Right lobe of liver (tissue), 4 donors: ENCODE measurements at regions not wholly inside any gene's neighbourhood (a gene's known extent, or its start where the extent isn't known, plus 50 kb on each side); places are given as distances from the start of the nearest gene placed in this dataset.

Source experiments
- POLR2A ChIP-seq: fragments of 450-650 bp; IDR thresholded peaks from one replicate; pipeline ENCODE4 v1.6.1; 2017; ENCODE audit warnings: antibody characterized with exemption, mild to moderate bottlenecking
- TF ChIP-seq, protein P1 (sequence below), 4 donors: fragments of 200-600 bp in 3 of 4; fragments of 450-650 bp in 1 of 4; IDR thresholded peaks; one replicate each; pipeline versions ENCODE4 v1.5.1 to v1.8.0; 2016 to 2022; ENCODE audit warnings: antibody characterized with exemption in 4 of 4, mild to moderate bottlenecking in 2 of 4
- donor health status: DM: no; HTN: no; CAD: no.
- donor health status: DM: no; HTN: no; CAD: no.
- donor health status: DM: no; HTN: yes; CAD: no.

DNA sequence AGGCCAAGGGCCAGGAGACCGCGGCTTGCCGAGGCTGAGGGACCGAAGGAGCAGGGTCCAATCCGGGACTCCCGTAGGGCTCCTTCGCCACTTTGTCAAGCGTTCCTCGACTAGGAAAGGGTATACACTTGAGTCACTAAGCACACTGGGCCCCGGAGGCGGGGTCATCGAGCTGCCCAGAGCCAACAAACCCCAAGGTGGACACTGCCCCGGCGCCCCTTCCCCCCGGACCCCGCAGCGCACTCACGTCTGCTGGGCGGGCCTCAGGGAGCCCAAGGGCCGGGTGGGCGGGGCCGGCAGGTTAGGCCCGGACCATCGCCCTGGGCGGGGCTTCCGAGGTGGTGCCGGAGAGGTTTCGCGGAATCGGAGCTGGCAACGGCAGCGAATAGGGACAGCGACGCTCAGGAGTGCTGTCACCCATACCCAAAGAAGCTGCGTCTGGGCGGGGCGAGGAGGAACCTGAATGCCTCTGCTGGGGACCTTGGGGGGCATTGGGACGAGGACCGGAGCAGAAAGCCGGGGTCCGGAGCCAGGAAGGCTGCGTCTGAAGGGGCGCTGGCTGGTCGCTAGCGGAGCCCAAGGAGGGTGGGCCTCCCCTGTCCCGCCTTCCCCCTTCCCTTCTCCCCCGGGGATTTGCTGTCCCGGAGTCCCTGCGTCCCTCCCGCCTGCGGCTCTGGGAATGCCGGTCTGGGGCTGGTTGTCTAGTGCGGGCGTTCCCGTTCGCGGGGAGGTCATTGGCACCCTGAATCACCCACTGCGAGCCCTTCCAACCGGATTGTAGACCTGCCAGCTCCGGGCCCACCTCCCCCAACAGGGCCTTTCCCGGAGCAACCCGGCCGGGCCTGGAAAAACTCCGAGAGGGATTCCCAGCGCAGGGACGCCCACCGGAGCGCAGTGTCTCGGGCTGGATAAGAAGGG, 118.2 kb upstream of the SMURF2 start:
- TF ChIP-seq POLR2A, result peak; percentile 19
- TF ChIP-seq, protein P1, sequence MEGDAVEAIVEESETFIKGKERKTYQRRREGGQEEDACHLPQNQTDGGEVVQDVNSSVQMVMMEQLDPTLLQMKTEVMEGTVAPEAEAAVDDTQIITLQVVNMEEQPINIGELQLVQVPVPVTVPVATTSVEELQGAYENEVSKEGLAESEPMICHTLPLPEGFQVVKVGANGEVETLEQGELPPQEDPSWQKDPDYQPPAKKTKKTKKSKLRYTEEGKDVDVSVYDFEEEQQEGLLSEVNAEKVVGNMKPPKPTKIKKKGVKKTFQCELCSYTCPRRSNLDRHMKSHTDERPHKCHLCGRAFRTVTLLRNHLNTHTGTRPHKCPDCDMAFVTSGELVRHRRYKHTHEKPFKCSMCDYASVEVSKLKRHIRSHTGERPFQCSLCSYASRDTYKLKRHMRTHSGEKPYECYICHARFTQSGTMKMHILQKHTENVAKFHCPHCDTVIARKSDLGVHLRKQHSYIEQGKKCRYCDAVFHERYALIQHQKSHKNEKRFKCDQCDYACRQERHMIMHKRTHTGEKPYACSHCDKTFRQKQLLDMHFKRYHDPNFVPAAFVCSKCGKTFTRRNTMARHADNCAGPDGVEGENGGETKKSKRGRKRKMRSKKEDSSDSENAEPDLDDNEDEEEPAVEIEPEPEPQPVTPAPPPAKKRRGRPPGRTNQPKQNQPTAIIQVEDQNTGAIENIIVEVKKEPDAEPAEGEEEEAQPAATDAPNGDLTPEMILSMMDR (IDR thresholded peaks at IDR 0.05), result no peak
